EH (cell line): ENCODE measurements at regions not wholly inside any gene's neighbourhood (a gene's known extent, or its start where the extent isn't known, plus 50 kb on each side); places are given as distances from the start of the nearest gene placed in this dataset.
"Not testable (repeated sequence)": the region's sequence is repeated elsewhere in the genome, so short reads cannot be mapped to it uniquely, and the experiment has no call there.

Source experiments
- DNase-seq: peaks from one replicate; pipeline ENCODE4 v3.0.0-alpha.2; 2015; ENCODE audit warnings: low read depth

- no peak for DNase-seq
These were observed 125.7 kb downstream of the ZNF608 start for GRCh38 chr5:124620743-124621142.

- DNase-seq, result no peak
These were observed 127.3 kb downstream of the ZNF608 start for GRCh38 chr5:124619121-124619520.

- DNase-seq, result no peak
These were observed 128.7 kb downstream of the ZNF608 start for GRCh38 chr5:124617787-124618186.

GRCh38 chr5:124614836-124615385 lies 131.5 kb downstream of the ZNF608 start:
- no peak for DNase-seq

GRCh38 chr5:124614105-124614504 lies 132.3 kb downstream of the ZNF608 start:
- DNase-seq, result peak; percentile 21

- DNase-seq, result no peak
These were observed 133.0 kb downstream of the ZNF608 start for GRCh38 chr5:124613273-124613953.

GRCh38 chr5:124612023-124612422 lies 134.4 kb downstream of the ZNF608 start:
- no peak for DNase-seq

- DNase-seq, result not testable (repeated sequence)
These were observed 135.2 kb downstream of the ZNF608 start for GRCh38 chr5:124611262-124611661.

- not testable (repeated sequence) for DNase-seq
These were observed 136.8 kb downstream of the ZNF608 start for GRCh38 chr5:124609685-124610084.

GRCh38 chr5:124606543-124606942 lies 139.9 kb downstream of the ZNF608 start:
- DNase-seq, result no peak

GRCh38 chr5:124606093-124606492 lies 140.3 kb downstream of the ZNF608 start:
- no peak for DNase-seq

GRCh38 chr5:124605541-124605940 lies 140.9 kb downstream of the ZNF608 start:
- DNase-seq, result no peak

GRCh38 chr5:124604419-124604818 lies 142.0 kb downstream of the ZNF608 start:
- DNase-seq, result no peak

GRCh38 chr5:124602925-124603650 lies 143.4 kb downstream of the ZNF608 start:
- DNase-seq, result no peak

GRCh38 chr5:124599028-124599973 lies 147.1 kb downstream of the ZNF608 start:
- DNase-seq, result peak; percentile 46

GRCh38 chr5:124596595-124597421 lies 149.6 kb downstream of the ZNF608 start:
- DNase-seq, result peak; percentile 75

GRCh38 chr5:124593952-124594351 lies 152.5 kb downstream of the ZNF608 start:
- DNase-seq, result no peak

- no peak for DNase-seq
These were observed 153.5 kb downstream of the ZNF608 start for GRCh38 chr5:124592891-124593290.

GRCh38 chr5:124591583-124591982 lies 154.9 kb downstream of the ZNF608 start:
- DNase-seq, result no peak

GRCh38 chr5:124590686-124591085 lies 155.8 kb downstream of the ZNF608 start:
- no peak for DNase-seq

- DNase-seq, result no peak
These were observed 159.2 kb downstream of the ZNF608 start for GRCh38 chr5:124587280-124587679.
